HG02588 (cell line): ENCODE measurements at regions not wholly inside any gene's neighbourhood (a gene's known extent, or its start where the extent isn't known, plus 50 kb on each side); places are given as distances from the start of the nearest gene placed in this dataset.

ENCODE experiments used
- ATAC-seq: cut with Tn5 transposase; IDR thresholded peaks from one replicate; pipeline ENCODE4 v1.9.1; 2021; ENCODE audit warnings: mild to moderate bottlenecking, moderate library complexity; ENCODE audit not compliant: unreplicated experiment

DNA sequence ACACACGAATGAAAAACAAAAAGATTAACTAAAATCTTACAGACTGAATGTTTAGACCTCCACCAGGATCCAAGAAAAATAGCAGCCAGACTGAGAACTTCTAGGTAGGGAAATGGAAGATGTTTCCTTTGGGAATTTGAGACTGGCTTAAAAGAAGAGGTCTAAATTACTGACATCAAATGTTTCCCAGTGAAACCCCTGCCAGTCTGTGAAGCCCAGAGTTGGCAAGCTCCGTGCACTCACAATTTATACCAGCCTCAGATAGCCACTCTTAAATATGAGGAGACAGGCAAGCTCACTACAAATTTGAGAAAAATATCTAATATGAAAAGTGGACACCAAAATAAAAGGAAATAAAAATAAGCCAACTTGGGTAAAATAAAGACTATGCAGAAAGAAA, 700.5 kb upstream of the ZNF385D start:
- no peak for ATAC-seq

- ATAC-seq, result no peak
Measured at GRCh38 chr3:22453906-22454535, 703.0 kb upstream of the ZNF385D start.

- ATAC-seq, result no peak
Measured at GRCh38 chr3:22469995-22470394, 719.0 kb upstream of the ZNF385D start.

GRCh38 chr3:22471557-22471956, 720.5 kb upstream of the ZNF385D start:
- no peak for ATAC-seq

DNA sequence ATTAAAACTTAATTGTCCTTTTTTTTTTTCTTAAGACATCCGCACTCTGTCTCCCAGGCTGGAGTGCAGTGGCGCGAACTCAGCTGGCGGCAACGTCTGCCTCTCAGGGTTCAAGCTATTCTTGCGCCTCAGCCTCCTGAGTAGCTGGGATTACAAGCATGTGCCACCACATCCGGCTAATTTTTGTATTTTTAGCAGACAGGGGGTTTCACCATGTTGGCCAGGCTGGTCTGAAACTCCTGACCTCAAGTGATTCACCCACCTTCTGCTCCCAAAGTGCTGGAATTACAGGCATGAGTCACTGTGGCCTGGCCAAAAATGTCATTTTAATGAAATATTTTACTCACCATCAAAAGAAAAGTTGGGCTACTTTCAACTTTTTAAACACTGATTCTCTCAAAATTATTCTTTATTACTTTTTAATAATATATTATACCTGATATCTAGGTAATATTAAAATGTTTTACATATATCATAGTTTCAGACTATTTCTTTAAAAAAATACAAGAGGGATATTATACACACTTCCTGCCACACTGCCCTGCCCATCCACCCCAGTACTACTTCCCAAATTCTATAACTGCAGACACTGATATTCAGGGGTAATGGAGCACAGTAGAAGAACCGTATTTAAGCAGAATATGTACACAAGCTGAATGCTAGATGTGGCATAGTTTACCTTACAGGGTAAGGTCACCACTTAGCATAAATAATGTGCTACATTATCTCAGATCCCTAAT, 723.9 kb upstream of the ZNF385D start:
- ATAC-seq, result no peak

DNA sequence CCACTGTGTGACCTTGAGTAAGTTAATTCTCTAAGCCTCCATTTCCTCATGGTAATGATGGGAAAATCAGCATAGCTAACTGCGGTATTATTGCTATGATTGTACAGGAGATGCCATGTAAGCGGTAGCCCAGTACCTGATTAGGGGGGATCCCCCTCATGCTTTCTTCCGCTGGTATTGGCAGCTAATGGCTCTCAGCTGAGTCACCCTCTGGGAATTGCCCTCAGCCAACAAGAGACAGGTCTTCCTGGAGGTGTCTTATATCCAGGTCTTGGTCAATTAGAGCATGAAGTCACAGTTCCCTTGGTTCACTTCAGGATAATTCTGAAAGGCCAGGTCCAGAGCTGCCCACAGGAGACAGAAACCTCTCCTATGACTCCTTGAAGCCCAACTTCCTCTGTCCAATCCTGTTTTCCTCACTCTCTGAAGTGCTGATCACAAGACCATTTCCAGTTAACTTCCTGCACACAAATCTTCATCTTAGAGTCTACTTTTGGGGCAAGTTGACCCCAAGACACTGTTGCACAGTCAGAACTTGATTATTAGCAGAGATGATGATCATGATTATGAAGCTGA, 724.7 kb upstream of the ZNF385D start:
- no peak for ATAC-seq

DNA sequence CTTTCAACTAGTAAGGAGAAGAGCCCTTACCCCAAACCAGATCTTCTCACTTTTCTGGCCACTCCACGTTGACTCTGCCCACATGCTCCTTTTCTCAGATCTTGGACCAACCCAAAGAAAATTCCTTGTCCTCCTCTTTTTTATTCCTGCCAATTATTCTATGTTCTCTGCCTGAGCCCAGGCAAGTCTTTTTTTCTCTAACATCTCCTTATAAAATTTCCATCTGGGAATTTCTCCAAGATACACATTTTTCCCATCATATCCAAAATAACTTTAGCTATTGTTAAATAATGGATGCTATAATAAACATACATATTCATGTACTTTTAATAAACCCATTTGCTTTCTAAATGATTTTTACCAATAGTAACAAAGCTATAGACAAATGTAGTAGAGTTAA, 726.0 kb upstream of the ZNF385D start:
- no peak for ATAC-seq

DNA sequence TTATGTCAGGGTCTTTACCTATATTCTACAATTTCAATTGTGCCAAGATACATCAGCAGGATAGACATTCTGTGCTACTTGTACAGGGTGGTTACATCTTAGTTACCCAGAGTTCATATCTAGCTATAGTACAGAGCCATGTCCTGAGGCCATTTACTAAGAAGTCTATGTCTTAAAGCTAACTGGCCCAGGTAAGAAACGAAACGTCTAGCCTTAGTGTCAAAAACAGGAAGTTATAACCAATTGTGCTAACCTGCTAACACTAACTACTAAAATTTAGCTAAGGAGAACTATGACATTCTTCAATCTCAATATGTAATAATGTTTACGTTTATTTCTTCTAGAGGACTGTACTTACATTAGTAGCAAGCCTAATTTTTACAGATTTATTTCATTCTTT, 717.2 kb upstream of the UBE2E2 start:
- no peak for ATAC-seq

DNA sequence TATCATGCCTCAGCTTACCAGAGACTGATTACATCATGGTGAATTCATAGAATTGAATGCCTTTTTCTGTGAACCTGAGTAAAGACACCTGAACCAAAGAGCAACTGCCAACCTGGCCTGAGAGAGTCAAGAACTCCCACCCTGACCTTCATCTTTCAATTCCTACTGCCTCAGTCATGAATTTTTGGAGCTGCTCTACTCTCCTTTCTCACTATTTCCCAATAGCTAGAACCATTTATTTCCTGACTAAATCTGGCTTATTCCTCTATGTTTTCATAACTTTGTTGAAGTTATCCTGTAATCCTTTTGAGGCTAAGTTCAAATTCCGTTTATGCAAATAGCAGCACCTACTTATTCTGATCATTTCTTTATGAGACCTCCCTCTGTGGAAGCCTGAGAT, 712.4 kb upstream of the UBE2E2 start:
- no peak for ATAC-seq

GRCh38 chr3:22491344-22491743, 711.8 kb upstream of the UBE2E2 start:
- no peak for ATAC-seq

GRCh38 chr3:22492342-22492741, 710.8 kb upstream of the UBE2E2 start:
- no peak for ATAC-seq

- ATAC-seq, result no peak
Measured at GRCh38 chr3:22495241-22495640, 707.9 kb upstream of the UBE2E2 start.

DNA sequence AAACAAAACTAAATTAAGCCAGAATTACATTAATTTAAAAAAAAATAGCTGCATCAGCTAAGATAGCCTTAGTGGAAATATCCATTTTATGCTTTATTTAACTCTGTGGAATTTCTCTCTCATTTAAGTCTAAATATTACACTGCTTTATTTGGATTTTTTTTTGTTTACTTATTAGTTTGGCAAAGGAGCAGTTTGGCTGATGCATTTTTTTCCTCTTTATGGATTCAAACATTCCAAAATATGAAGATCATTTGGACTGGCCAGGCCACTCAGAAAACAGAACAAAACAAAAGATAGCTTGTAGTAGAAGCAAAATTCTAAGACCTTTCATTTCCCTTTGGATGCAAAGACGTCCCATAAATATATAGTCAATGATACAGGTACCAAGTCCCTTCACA, 707.3 kb upstream of the UBE2E2 start:
- ATAC-seq, result no peak

DNA sequence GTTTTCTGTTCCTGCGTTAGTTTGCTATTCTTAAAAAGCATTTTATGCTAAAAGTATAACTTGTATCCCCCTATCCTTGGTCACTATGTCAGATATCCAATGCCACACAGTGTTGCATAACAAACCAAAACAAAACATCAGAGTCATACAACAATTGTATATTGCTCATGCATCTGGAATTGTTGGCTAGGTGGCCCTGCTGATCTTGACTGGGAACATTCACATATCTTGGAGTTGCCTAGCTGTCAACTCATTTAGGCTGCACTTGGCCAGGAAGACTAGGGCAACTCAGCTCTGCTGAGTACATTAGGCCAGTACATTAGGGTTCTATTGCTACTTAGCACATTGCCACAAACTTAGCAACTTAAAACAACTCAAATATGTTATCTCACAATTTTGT, 706.5 kb upstream of the UBE2E2 start:
- no peak for ATAC-seq

- ATAC-seq, result no peak
Measured at GRCh38 chr3:22506871-22507270, 696.3 kb upstream of the UBE2E2 start.

DNA sequence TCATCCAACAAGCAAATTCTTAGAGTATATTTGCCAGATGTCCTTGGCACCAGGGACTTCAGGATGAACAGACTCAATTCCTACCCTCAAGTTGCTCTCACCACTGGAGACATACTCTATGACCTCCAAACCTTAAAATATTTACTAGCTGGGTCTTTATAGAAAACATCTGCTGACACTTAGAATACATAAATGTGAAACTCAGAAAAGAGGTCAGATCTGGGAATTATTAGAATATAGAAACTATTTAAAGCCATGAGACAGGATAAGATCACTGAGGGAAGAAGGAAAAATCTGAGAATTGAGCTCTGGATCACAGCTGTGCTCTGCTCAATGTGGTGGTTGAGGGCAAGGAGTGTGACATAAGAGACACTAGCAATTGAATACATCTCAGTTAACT, 695.4 kb upstream of the UBE2E2 start:
- no peak for ATAC-seq

DNA sequence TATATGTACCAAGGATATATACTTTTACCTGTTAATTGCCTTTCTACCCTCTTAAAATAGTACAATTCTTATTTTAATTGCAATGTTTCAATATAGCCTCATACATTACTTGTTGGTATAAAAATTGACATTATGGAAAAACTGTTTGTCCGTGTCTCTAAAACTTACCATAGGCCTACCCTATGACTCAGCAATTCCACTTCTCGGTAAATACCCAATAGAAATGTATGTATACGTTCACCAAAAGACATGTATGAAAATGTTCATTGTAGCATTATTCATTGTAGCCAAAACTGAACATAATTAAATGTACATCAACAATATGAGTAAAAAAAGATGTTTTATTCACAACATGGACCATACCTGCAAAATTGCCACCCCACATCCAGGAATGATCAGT, 679.2 kb upstream of the UBE2E2 start:
- no peak for ATAC-seq

DNA sequence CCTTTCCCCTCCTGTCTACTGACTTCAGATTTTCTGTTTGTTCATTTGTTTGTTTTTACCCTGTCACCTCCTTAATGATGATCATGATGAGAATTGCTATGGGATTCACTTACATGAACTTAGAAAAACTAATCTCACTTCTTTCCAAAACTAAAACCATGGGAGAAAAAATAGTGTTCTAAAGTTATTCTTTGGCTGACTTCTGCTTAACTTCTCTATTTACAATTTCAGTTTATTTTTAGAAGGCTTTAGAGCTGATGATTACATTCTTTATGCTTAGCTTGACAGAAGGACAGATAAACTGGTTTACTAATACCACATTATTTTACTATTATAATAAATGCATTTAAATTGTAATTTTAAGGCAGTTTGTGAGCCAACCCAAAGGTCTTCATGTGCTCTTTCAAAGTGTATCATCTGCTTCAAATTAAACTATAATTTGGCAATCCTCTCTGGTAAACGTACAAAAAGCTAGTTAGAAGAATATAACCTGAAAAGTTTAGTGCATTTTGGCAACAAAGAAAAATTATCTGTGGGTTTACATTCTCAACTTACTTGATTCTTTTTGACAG, 676.8 kb upstream of the UBE2E2 start:
- ATAC-seq, result no peak

DNA sequence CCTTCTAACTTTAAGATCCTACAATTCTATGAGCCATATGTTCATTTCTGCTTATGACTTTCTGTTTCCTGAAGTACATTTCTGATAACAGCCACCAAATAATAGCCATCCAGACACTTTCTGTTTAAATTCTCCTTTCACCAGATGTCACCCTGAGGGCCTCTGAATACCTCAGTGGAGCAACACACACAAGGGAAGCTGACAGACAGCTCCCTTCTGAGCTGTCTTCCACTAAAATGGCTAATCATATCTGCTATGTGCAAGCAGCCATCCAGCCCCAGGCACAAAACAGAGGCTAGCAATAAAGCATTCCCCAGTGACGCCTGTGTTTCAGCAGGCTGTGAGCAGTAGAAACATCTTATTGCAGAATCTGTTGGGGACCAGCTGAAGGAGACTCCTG, 666.6 kb upstream of the UBE2E2 start:
- ATAC-seq, result no peak

- ATAC-seq, result no peak
Measured at GRCh38 chr3:22537560-22537959, 665.6 kb upstream of the UBE2E2 start.

- ATAC-seq, result no peak
Measured at GRCh38 chr3:22542311-22542710, 660.8 kb upstream of the UBE2E2 start.

DNA sequence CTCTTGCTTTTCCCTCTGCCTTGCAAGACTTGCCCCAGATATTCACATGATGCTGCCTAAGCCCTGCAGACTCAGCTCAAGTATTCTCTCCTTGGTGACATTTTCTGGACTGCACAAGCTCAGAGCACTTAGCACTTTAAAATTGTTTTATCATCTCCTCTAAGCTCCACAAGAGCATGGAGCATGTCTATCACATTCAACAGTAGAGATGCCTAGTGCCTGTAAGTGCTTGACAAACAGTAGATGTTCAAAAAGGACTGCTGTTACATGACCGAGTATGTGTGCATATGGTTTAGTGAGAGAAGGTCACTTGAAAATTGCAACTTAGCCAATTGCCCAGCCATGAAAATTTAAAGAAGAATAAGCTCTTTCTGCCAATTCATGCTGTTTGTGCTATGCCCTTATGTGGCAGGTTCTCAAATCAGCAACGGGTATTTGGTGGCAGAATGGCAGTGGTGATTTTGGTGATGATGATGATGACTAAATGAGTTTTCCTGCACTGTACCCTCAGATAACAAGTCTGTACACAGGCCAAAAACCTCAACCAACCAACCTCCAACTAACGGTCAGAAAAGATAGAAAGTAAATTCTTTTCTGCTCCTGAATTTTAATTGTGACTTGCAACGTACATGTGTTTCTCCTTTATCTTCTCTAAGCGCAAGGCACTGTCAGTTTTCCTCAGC, 647.2 kb upstream of the UBE2E2 start:
- ATAC-seq, result no peak
